Left ventricle myocardium inferior (tissue), 1 donor: ENCODE measurements at regions not wholly inside any gene's neighbourhood (a gene's known extent, or its start where the extent isn't known, plus 50 kb on each side); places are given as distances from the start of the nearest gene placed in this dataset.

Experiments
- DNase-seq: peaks from one replicate; pipeline ENCODE4 v3.0.0-alpha.2; 2020
- H3K27ac ChIP-seq: fragments of 200-600 bp; replicated peaks from 2 replicates; pipeline ENCODE4 v1.8.0; 2021
- H3K27me3 ChIP-seq: fragments of 200-600 bp; 2 replicates; pipeline ENCODE4 v1.8.0; 2021; ENCODE audit warnings: low read depth
- H3K36me3 ChIP-seq: fragments of 200-600 bp; 2 replicates; pipeline ENCODE4 v1.8.0; 2021
- H3K4me1 ChIP-seq: fragments of 200-600 bp; 2 replicates; pipeline ENCODE4 v1.8.0; 2021
- H3K4me3 ChIP-seq: fragments of 200-600 bp; 2 replicates; pipeline ENCODE4 v1.8.0; 2021; ENCODE audit warnings: mild to moderate bottlenecking, moderate library complexity
- H3K9me3 ChIP-seq: fragments of 200-600 bp; replicated peaks from 2 replicates; pipeline ENCODE4 v1.8.0; 2021
- CTCF ChIP-seq: fragments of 200-600 bp; IDR thresholded peaks from 2 replicates; pipeline ENCODE4 v1.8.0; 2021; ENCODE audit warnings: antibody characterized with exemption, mild to moderate bottlenecking, borderline replicate concordance
- intact Hi-C: fragments of 100-400 bp; cut with micrococcal nuclease; formaldehyde crosslinking; loops from one replicate; pipeline ENCODE4 v1.11.0; 2022
- donor health status: DM: no; HTN: yes; CAD: no; lungs with severe emphysema.

- Histone ChIP-seq H3K4me1 (no peaks in the 10 kb centered on the region), H3K27ac (no peak overlapping the region), H3K9me3 (peaks cover 10% of the 10 kb centered on the region), H3K4me3 (no peak overlapping the region), H3K36me3 (no peaks in the 10 kb centered on the region), H3K27me3 (peaks cover 97% of the 10 kb centered on the region)
- no peak for DNase-seq
- intact Hi-C loops = no loop called here
- TF ChIP-seq CTCF = no peak
Measured at GRCh38 chr2:44877417-44877816, 64.1 kb upstream of the SIX3 start.

- no peak for TF ChIP-seq CTCF
- Histone ChIP-seq H3K4me1 (no peaks in the 10 kb centered on the region), H3K36me3 (no peaks in the 10 kb centered on the region), H3K4me3 (no peak overlapping the region), H3K27me3 (peaks cover 99% of the 10 kb centered on the region), H3K27ac (no peak overlapping the region), H3K9me3 (peaks cover 10% of the 10 kb centered on the region)
- intact Hi-C loops = no loop called here
- DNase-seq = no peak
Measured at GRCh38 chr2:44879269-44880124, 62.0 kb upstream of the SIX3 start.

GRCh38 chr2:44880125-44880483 is 61.4 kb upstream of the SIX3 start:
- H3K9me3 ChIP-seq = peaks cover 9% of the 10 kb centered on the region
- no peak overlapping the region for H3K27ac ChIP-seq
- no peaks in the 10 kb centered on the region for H3K4me1 ChIP-seq
- no peak for DNase-seq
- intact Hi-C loops = no loop called here
- no peaks in the 10 kb centered on the region for H3K36me3 ChIP-seq
- no peak overlapping the region for H3K4me3 ChIP-seq
- H3K27me3 ChIP-seq = peaks cover 99% of the 10 kb centered on the region
- TF ChIP-seq CTCF = no peak

GRCh38 chr2:44881856-44882255 is 59.6 kb upstream of the SIX3 start:
- no peak for TF ChIP-seq CTCF
- intact Hi-C loops = no loop called here
- Histone ChIP-seq H3K9me3 (no peaks in the 10 kb centered on the region), H3K27ac (no peak overlapping the region), H3K27me3 (peaks cover 100% of the 10 kb centered on the region), H3K36me3 (no peaks in the 10 kb centered on the region), H3K4me3 (no peak overlapping the region), H3K4me1 (no peaks in the 10 kb centered on the region)
- DNase-seq = no peak

- Histone ChIP-seq H3K36me3 (no peaks in the 10 kb centered on the region), H3K9me3 (no peaks in the 10 kb centered on the region), H3K4me3 (no peak overlapping the region), H3K4me1 (no peaks in the 10 kb centered on the region), H3K27ac (no peak overlapping the region), H3K27me3 (peaks cover 100% of the 10 kb centered on the region)
- no peak for DNase-seq
- intact Hi-C loops = no loop called here
- TF ChIP-seq CTCF = no peak
Measured at GRCh38 chr2:44883356-44883755, 58.1 kb upstream of the SIX3 start.
